Ammon's horn (tissue), 1 donor: ENCODE measurements at regions not wholly inside any gene's neighbourhood (a gene's known extent, or its start where the extent isn't known, plus 50 kb on each side); places are given as distances from the start of the nearest gene placed in this dataset.
"Not testable (repeated sequence)": the region's sequence is repeated elsewhere in the genome, so short reads cannot be mapped to it uniquely, and the experiment has no call there.

ENCODE experiments used
- DNase-seq: peaks from one replicate; pipeline ENCODE4 v3.0.0-alpha.2; 2016; ENCODE audit warnings: low spot score

DNA sequence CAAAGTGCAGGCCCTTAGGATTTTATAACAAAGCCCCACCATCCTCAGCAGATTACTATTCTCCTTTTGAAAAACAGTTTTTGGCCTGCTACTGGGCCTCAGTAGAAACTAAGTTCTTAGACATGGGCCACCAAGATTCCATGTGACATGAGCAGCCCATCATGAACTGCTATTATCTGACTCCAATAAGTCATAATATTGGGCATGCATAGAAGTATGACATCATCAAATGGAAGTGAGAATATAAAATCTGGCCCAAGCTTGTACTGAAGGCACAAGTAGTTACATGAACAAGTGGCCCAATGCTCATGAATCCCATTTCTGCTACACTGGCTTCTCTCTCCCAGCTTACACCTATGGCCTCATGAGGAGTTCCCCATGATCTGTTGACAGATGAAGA, 404.8 kb downstream of the EPHA5 start:
- DNase-seq = no peak

DNA sequence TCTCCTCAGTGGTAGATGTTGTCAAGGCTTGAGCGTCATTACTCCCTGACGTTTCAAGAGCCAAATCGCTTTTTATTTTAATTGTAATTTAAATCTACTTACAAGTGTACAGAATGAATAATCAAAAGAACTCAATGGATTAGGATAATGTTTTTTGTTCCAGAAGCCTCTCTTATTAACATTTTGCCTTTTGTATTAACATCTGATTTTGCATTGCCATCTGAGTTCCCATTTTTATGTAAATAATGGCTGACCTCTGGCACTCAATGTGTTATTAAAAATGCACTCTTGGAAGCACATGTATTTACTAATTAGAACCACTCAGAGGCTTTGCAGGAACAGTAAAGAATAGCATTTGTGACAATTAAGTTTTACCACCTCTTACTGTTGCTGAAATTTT, 411.0 kb downstream of the EPHA5 start:
- DNase-seq = no peak

DNA sequence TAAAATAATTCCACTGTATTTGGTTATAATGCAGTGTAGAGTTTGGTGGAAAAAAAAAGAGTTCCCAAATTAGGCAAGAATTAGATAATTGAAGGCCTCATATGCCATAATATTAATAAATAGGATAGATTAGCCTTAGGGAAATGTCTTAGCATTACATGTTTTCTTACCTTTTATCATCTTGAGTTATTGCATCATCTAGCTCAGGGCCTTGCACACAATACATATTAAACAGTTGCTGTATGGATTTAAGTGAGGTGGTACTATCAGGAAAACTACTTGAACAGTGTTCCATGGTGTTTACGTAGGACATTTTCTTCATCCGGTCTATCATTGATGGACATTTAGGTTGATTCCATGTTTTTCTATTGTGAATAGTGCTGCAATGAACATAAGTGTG, 419.4 kb downstream of the EPHA5 start:
- DNase-seq = no peak

DNA sequence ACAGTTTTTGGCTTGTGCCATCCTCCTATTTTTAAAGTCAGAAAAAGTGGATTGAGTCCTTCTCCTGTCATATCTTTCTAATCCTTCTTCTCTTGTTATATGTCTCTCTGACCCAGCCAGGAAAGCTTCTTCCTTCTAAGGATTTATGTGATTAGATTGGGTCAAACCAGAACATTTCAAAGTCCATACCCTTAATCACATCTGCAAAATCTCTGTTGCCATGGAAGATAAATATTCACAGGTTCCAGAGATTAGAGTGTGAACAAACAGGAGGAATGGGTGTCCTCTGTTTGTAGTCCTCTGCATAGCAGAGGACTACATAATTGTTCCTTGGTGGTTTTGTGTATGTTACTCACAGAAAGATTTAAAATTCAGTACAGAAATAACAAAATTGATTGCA, 421.2 kb downstream of the EPHA5 start:
- DNase-seq = no peak

DNA sequence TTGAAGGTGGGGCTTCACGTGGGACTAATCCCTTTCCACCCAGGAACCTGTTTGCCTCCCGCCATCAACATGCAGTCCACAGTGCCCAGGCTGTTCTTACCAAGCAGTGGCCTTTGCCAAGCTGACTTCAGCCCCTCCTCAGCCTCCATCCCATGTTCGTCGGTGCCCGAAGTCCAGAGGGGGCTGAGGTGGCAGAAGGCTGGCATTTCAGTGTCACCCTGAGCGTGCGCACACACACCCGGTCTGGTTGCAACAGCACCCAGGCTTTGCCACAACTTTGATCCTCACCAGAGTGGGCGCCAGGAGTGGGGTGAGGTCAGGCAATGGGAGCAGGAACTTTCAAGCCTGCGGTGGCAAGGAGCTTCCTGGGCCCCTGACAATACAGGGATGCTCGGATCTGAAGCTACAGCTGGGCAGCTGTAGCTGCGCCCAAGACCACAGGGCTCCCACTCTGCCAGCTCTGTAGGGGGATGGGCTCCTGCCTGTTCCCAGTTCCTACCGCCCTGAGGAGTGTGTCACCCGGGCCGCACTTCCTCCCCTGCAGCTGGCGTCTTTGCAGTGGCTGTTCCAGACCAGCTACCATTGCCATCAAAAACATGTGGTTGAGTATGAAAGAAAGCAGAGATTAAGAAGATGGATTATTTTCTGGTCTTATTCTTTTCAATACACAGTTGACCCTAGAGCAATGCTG, 428.0 kb downstream of the EPHA5 start:
- no peak for DNase-seq

DNA sequence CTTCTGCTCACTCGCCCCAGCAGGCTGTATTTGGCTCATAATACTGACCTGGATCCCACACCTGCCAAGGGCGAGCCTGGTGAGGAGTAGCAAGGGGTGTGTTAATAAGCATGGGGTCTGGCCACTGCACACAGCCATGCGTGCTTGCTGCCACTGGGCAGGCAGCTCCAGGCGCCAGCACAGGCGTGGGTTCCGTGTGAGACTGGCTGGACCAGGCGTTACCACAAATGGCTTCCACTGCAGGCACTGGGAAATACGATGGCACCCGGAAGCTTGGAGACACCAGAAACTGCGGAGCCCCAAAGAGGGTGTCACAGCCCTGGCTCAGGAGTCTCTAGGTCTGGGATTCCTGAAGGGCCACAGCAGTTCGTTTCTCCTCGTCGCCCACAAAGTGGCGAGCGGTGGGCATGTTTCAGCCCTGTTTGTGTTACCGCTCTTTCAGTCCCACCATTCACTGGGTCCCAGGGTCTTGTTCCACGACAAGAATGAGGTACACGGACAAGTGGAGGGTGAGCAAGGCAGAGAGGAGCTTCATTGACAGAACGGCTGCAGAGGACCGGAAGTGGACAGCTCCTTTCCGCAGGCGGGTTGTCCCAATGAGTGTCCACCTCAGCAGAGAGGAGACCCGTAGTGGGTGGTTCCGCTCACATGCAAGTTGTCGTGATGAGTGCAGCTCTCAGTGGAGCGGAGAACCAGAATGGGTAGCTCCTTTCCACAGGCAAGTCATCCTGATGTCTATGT, 428.9 kb downstream of the EPHA5 start:
- no peak for DNase-seq

DNA sequence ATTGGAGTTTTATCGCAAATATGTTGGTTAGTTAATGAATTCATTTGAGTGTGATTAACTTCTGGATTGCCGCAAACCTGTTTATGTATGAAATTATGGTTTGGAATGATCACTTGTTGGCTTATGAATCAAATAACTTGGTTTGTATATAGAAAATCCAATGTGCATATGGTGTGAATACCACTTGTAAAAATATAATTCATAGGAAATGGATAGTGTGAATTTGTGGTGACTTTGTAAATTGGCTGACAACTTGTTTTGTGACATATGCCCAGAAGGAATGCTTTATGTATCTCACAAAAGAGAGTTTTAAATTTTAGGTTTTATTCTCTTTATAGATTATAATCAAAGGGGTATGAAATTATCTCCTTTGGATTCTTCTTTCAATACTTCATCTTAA, 436.2 kb downstream of the EPHA5 start:
- no peak for DNase-seq

DNA sequence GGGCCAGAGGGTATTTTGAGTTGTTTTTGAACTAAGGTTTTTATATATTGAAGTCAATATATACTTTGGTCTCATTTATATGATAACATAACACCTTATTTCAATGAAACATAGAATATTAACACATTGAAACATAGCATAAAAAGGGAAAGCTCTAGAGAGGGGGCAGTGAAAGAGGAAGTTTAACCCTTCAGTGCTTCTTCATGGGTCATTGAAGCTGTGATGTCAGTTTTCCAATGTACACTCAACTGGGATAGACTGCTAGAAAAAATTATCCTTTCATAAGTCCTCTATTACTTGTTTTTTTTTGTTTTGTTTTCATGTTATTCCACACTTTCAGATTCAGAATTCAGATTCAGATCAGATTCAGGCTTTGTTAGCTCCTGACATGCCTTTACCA, 442.7 kb downstream of the EPHA5 start:
- DNase-seq = no peak

DNA sequence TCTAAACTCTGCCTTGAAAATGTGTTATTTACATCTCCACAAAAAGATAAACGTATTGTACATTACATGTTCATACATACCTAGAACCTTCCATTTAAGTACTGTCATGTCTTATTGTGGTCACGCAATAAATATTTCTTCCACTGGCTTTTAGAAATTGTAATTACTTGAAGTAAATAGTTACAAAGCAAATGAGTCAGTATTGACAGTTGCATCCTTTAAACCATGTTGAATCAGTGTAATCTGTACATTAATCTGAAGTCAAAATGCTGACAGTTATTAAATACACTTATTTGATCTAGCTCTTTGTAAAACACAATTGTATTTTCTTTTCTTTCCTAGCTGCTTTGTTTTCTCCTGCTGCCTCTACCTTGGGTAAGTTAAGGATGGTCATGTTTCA, 446.7 kb downstream of the EPHA5 start:
- DNase-seq = no peak

DNA sequence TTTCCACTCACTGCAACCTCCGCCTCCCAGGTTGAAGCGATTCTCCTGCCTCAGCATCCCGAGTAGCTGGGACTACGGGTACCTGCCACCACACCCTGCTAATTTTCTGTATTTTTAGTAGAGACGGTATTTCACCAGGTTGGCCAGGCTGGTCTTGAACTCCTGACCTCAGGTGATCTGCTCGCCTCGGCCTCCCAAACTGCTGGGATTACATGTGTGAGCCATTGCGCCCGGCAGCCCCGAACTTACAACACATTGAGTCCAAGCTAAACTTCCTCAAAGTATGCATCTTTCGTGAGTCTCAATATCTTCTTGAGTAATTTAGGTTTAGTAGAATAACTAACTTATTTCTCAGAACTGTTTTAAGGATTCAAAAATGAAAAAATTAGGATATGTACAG, 447.2 kb downstream of the EPHA5 start:
- not testable (repeated sequence) for DNase-seq

DNA sequence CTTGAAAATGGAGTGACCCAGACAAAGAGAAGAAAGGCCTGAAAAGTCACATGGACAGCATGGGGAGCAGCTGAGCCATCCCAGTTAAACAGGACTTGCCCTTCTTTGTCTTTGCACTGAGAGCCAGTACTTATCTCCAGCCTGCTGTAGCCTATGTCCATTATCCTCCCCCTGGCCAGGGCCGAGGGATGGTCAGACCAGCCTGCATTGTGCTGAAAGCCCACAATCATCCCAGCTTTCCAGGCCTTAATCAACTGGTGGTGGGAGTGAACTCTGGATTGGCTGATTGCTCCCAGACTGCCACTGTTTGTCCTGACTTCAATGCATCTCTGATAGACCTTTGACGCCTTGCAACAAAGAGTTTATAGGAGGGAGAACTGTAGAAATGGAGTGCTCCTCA, 453.1 kb downstream of the EPHA5 start:
- DNase-seq = no peak

DNA sequence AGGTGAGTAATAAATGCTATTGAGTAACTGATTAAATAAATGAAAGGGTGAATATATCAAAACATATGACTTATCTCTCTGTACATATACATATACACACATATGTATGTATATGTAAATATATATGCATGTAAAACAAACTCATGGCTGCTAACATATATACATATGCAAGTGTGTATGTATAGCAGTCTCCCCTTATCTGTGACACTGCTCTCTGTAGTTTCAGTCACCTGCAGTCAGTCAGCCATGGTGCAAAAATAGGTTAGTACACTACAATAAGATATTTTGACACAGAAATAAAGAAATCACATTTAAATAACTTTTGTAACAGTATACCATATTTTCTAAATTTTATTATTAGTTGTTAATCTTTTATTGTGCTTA, 467.4 kb downstream of the EPHA5 start:
- no peak for DNase-seq

DNA sequence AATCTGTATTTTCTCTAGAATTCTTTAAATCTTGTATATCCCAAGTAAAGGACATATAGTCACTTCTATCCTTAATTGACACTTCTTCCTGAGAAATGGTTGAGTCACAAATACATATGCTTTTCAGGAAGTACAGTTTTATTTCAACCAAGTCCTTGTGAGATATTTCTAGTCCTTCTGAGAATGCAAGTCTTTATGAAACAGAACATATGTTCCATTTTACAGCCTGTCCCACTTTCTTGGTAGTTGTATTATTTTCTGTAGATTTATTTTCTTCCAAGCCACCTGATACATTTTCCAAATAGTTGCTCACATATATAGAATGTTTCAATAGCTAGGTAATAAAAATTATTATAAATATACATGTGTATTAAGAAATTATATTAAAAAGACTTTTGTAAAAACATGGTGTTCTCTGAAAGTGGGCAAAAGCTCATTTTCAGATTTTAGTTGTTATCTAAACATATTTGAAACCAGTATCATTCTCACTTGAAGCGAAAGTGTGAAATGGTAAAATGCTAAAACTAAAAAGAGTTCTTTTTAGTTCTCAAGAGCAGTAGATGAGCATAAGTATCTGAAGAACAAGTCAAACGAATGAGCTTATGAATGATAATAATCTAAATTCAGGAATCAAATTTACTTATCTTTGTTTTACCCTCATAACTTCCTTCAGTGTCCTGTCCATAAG, 468.0 kb downstream of the EPHA5 start:
- DNase-seq = no peak

DNA sequence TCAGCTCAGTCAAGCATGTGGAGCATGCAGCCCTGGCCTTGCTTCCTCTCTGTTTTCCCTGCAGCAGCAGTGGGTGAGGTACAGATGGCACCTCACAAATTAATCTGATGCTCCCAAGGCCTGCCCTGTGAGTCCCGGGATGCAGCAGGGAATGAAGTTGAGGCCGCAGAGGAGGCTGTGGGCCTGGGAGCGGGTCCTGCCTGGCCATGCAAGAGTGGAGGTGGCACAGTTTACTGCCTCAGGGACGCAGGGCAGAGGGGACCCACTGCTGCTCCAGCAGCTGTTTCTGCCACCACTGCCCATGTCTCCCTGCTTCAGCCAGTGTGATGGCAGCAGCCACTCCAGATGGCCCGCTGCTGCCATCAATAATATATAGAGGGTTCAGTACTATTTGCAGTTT, 474.6 kb downstream of the EPHA5 start:
- no peak for DNase-seq

DNA sequence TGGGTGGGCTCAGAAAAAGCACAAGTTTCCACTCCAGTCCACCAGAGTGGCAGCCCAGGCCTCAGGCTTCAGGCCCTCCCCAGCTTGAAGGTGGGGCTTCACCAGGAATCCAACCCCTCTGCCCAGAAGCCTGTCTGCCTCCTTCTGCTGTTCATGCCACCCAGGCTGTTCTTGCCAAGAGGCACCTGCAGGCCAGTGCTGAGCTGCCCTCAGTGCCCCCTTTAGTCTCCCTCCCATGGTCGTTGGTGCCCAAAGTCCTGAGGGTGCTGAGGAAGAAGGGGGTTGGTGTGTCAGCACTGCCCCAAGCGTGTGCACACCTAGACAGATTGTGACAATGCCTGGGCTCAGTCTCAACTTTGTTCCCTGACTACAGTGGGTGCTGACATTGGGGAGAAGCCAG, 475.3 kb downstream of the EPHA5 start:
- DNase-seq = no peak

DNA sequence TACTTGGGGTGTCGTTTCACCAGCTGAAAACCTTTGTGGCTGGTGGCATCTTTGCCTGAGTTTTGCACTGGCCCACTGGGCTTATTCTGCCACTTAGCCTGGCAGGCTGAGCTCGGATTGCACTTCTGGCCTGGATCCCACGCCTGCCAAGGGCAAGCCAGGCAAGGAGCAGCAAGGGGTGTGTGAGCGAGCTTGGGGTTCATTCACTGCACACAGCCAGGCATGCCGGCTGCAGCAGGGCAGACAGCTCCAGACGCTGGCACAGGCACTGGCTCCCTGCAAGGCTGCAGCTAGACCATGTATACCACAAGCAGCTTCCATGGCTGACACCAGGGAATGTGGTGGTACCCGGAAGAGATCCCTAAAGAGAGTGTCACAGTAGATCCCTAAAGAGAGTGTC, 476.3 kb downstream of the EPHA5 start:
- DNase-seq = peak; percentile 3

DNA sequence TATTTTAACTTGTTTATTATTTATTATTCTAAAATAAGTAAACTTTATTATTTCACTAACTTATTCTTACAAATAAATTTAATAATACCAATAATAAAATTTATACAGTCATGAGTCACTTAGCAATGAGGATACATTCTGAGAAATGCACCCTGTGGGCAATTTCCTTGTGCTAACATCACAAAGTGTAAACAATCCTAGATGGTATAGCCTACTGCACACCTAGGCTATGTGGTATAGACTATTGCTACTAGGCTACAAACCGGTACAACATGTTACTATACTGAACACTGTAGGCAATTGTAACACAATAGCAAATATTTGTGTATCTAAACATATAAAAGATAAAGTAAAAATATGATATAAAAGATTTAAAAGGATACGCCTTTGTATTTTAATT, 479.5 kb downstream of the EPHA5 start:
- no peak for DNase-seq

DNA sequence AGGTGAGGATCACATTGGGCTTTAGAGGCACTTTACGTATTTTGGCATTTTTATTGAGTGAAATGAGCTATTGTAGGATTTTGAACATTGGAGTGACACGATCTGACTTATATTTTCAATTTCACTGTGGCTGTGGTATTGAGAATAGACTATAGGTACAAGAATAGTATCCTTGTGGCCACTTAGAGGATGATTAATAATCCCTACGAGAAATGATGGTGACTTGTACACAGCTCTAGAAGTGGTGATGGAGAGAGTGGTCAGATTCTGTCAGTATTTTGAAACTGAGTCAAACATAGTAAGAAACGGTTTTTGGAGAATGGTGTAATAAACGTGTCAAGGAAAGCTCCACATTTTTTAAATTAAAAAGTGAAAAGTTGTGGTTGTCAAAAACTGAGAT, 494.7 kb downstream of the EPHA5 start:
- no peak for DNase-seq

DNA sequence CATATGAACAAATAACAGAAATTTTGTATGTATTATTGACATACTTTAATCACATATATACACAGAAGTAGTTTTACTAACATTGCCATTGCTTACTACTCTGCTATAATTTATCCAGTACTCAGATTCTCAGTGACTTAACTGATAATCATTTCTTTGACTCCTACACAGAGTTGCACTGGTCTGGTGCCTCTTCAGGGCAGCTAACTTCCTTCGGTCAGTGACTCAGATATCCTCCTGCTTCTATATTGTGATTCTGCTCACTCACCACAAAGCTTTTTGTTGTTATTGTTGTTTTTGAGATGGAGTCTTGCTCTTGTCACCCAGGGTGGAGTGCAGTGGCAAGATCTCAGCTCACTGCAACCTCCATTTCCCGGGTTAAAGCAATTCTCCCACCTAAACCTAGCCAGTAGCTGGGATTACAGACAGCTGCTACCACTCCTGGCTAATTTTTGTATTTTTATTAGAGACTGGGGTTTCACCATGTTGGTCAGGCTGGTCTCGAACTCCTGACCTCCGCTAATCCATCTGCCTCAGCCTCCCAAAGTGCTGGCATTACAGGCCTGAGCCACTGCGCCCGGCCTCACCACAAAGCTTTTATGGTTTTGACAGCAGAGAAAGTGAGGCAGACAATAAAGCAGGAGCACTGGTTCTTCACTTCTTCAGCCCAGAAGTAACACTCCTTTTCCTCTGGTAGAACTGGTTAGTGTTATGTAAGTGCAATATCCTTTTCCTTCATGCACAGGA, 499.3 kb downstream of the EPHA5 start:
- no peak for DNase-seq

DNA sequence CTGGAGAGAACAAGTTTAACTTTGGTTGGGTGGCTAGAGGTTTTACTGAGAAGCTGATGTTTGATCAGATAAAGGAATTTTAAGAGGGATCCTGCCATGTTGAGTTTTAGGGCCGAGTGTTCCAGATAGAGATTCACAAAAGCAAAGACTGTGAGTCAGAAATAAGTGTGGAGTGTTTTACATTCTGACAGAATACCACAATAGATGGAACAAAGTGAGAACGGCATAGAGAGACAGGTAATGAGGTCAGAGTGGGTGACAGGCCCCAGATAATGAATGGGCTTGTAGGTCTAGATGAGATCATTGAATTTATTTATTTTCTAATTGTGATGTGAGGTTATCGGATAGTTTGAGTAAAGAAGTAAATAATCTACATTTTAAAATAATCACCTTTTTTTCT, 502.6 kb downstream of the EPHA5 start:
- no peak for DNase-seq

DNA sequence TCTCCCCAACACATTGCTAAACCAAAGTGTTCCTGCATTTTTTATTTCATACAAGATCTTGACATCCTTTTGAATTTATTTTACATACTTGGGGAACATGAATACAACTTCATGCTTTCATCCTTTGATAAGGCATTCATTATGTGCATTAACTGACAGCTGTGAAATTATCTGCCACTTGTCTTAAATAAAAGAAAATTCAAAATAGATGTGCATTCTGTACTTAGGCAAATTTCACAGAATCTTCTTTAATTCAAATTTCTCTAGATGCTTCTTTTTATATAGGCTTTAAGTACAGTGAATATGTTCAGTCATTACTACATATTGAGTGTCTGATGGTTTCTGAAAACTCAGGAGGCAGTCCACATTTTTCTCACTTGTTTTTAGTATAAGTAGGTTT, 518.1 kb downstream of the EPHA5 start:
- DNase-seq = no peak

DNA sequence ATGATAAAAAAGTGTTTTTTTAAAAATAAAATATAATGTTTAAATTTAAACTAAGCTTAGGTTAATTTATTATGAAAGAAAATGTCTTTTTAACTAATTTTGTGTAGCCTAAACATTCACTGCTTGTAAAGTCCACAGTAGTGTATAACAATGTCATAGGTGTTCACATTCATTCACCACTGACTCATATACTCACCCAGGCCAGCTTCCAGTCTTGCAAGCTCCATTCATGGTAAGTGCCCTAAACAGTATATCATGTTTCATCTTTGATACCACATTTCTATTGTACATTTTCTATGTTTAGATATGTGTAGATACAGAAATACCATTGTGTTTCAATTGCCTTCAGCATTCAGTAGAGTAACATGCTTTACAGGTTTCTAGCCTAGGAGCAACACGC, 530.3 kb downstream of the EPHA5 start:
- no peak for DNase-seq

DNA sequence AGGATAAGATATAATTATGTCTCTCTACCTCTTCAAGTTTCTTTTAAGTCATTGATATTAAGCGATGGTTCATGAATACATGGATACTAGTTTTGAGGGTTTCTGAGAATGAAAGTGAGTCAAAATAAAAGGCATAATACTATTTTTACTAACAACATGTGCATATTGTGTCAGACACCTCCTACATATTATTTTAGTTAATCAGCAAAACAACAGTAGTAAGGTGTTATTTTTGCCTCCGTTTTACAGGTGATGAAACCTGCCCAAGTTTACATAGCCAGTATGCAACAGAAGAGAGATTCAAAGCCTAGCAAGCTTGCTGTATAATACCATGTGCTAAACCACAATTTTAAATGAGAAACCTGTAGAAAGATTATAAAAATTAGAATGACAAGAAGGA, 544.1 kb downstream of the EPHA5 start:
- DNase-seq = no peak
